MV-4-11 (cell line): ENCODE measurements at regions not wholly inside any gene's neighbourhood (a gene's known extent, or its start where the extent isn't known, plus 50 kb on each side); places are given as distances from the start of the nearest gene placed in this dataset.

Experiments
- DNase-seq: peaks from one replicate; lab custom pipeline; 2025; lab: John Stamatoyannopoulos, UW

DNA sequence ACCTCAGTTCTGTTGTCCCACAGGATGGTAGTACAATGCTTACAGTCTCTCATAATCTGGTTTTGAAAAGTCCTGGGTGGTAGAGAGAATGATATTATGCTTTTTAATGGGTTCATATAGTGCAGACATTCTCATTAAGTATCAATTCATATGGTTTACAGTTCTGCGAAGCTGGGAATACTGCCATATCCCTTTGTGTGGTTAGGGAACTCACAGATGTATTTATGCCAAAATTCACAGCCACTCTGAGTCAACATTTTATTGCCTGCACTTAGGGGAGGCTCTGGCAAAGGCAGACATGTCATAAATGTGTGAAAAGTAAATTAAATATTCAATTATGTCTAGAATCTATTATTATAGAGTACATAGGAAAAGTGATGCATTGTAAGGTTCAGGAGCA lies 808.2 kb downstream of the SUCLG1 start:
- DNase-seq, result no peak

DNA sequence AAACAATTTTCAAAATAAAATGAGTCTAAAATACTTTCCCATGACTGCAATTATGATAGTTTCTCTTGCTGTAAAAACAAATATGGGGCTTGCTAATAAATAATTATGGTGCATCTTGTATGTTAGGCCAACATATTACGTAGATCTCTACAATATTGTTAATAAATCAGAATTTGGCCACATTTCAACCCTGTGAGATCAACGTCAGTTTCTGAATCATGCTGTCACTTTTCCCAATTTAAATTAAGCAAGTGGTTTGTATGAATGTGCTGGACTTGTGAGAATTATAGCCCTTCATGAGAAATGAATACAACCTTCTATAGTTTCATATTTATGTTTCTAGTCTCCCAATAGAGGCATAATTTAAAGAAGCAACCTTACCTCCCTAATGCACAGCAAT lies 808.9 kb downstream of the SUCLG1 start:
- DNase-seq, result no peak

DNA sequence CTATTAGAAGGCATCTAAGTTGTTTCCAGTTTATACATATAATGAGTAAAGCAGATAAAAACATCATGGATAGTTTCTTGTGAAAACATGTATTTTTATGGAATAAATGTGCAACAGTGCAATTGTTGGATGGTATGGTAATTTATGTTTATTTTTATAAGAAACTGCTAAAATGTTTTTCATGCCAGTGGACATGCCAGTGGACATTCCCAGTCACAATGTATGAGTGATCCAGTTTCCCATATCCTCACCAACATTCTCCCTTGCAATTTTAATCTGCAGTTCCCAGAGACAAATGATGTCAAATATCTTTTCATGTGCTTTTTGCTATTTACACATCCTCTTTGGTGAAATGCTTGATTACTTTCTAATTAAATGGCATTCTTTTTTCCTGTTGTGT lies 818.6 kb downstream of the SUCLG1 start:
- no peak for DNase-seq

- DNase-seq, result no peak
Measured at GRCh38 chr2:83633423-83633822, 825.7 kb downstream of the SUCLG1 start.

DNA sequence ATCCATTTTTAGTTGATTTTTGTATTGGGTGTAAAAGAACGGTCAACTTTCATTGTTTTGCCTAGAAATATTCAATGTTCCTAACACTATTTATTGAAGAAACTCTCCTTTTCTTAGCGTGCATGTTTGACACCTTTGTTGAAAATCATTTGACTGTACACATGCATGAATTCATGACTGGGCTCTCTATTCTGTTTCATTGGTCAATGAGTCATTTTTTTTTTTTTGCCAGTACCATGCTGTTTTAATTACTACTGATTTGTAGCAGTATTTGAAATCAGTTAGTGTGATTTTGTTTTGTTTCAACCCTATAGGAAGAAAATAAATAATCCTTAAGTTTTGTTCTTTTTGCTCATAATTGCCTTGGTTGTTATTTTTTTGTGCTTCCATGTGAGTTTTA lies 828.7 kb downstream of the SUCLG1 start:
- DNase-seq, result no peak

DNA sequence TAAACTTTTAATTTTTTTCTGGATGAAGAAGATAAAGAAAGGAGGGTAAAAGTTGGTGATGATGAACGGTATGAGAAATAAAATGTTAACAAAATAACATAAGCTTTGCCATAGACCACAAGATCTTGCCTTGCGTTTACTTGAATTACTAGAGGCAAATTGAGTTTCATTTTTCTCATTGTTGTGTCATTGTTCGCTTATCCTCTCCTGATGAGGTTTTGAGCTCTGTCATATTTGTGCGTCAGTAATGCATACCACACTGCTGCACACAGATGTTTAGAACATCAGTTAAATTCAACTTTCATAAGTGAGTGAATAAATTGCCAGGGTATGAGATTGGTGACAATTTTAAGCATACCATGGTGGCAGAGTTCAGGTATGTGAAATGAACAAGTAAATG lies 843.6 kb downstream of the SUCLG1 start:
- no peak for DNase-seq

DNA sequence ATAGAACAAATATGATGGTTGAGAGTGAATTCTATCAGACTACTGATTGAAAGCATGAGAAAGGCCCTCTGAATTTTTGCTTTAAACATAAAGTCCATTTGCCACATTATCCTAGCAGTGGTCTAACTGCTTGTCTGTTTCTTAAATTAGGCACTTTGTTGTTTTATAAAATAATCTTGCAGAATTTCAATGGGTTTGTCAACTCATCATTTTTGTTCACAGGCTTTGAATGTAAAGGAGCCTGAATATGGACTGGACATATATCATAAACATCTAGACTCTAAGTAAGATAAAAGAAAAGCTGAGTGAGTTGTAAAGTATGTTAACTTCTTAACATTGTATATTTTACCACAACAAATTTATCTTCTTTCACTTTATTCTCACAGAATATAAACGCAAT lies 845.9 kb downstream of the SUCLG1 start:
- DNase-seq, result no peak

GRCh38 chr2:83602753-83603152 lies 856.3 kb downstream of the SUCLG1 start:
- no peak for DNase-seq

GRCh38 chr2:83596592-83597282 lies 862.3 kb downstream of the SUCLG1 start:
- DNase-seq, result no peak

- no peak for DNase-seq
Measured at GRCh38 chr2:83595926-83596325, 863.2 kb downstream of the SUCLG1 start.

DNA sequence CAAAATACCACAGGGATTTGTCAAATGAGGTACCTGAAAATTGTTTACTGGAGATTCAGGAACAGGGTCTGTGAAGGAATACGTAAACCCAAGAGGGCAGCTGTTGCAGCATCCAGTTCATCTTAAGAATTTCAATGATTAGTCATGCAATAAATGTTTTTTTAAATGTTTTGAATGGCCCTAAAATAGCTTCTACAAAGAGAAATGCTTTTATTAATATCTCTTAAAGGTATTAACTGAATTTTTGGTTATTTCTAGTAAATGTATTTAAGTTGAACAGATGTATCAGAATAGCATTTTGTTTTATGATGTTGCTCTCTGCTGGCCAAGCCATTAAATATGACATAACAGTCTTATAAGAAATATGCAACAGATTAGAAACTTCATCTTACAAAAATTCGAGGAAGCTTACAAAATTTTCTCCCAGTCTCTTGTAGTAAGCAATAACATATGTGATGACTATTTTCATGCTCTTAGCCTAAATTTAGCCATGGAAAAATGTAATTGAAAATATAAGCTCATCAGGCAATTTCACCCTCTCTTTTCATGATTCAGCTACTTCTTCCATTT lies 863.9 kb downstream of the SUCLG1 start:
- DNase-seq, result no peak

GRCh38 chr2:83594241-83595120 lies 864.6 kb downstream of the SUCLG1 start:
- no peak for DNase-seq

DNA sequence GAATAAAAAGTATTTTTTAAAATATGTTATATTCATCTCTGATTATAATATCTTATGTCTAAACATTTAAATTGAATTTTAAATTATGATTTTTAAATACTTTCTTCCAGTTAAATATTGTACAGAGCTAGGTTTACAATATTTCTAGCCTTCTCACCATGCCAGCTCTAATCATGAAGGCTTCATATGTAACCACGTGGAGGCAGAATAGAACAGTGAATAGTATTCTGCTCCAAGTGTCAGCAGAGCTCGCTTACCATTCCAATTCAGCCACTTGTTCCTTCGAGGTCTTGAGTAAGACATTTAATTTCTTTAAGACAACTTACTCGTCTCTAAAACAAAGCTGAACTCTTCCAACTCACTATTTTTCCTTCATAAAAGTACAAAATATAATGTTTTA lies 871.8 kb downstream of the SUCLG1 start:
- DNase-seq, result no peak

- DNase-seq, result no peak
Measured at GRCh38 chr2:83585250-83585649, 873.8 kb downstream of the SUCLG1 start.

GRCh38 chr2:83584672-83585071 lies 874.4 kb downstream of the SUCLG1 start:
- DNase-seq, result no peak

DNA sequence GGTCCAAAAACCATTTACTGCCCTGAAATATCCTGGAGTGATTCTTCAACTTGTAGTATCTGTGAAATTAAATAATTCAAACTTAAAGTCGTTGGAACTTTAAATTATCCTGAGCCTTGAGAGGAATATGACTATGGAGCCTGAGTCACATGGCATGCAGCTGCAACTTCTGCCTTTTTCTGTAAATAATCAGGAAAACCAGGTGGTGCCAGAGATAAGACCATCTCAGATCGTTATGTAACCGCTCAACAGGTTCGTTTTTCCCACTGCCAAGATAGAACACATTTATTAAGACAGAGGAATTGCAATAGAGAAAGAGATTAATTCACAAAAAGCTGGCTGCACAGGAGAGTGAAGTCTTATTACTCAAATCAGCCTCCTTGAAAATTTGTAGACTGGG lies 876.5 kb downstream of the SUCLG1 start:
- DNase-seq, result no peak

- no peak for DNase-seq
Measured at GRCh38 chr2:83579507-83579906, 879.6 kb downstream of the SUCLG1 start.

DNA sequence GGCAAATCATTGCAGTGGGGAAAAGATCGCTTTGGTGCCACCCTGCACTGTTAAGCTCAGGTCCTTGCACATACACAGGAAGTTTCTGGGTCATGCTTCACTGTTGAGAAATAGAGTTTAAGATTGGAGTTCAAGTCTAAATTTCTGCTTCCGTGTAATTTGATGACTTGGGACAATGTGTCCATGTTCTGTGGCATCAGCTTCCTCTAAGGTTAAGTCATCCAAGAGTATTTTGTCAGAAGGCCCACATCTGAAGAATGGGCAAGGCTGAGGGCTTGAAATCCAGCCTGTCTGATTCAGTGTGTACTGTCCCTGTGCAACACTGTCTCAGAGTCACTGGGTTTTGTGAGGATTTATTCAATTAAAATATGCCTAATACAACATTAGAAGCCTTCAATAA lies 880.7 kb downstream of the SUCLG1 start:
- DNase-seq, result no peak

DNA sequence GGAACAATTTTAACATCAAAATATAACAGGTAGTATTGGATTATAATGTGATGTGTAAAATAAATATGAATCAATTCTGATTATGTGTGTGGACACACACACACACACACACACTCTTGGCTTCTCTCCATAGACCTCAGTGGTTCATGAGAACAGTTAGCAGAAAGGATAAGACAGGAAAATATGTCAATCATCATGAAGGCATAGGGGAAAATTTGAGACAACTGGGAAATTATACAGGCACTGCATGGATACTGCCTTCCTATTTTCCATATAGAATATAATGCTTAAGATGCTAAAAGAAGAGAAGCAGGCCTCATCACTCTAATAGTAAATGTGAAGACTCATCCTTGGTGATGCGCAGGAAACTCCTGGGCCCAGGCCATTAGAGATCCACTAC lies 884.5 kb downstream of the SUCLG1 start:
- no peak for DNase-seq

DNA sequence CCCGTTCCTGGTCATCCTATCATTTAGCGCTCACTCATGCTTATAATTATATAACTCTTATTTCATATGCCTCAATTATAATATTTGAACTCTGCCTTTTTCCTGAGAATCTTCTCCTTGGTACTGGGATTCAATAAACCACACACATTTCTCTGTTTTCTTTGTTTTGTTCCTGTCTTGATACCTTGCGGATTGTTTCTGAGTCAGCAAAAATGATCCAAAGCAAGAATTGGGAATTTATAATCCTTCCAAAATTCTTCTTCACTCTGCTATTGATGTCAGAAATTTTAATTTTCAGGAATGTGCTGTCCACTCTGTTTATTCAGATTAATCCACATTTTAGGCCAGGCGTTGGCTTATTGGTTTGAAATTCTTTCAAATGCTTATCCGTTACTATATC lies 886.0 kb downstream of the SUCLG1 start:
- DNase-seq, result no peak

DNA sequence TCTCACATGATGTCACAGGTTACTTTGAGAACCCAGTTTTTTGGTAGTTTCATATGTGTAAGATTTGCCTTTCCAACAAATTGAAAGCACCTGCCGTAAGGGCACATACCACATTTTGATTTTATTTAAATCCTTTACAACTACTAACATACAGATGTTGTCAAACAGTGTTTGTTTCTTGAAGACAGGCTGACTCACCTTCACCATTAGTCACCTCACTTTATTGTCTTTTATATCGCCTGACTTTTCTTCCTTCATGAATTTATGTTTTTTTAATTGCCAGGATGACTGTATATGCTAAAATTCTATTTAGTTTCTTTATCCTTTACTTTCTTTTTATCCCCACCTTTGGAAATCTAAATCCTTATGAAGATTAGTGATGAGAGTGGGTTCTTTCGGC lies 886.7 kb downstream of the SUCLG1 start:
- DNase-seq, result no peak

DNA sequence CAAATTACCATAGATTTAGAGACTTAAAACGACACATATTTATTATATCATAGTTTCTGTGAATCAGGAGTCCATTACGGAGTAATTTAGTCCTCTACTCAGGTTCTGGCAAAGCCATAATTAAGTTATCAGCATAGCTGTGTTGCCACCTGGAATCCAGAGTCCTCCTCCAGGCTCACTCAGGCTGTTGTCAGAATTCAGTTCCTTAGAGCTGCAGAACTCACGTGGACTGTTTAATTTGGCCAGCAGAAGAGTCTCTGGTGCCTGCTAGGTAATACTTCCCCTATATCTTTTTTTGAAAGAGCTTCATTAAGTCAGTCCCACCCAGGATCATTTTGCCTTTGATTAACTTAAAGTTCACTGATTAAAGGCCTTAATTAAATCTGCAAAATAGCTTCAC lies 891.5 kb downstream of the SUCLG1 start:
- no peak for DNase-seq

GRCh38 chr2:83565626-83566025 lies 893.5 kb downstream of the SUCLG1 start:
- DNase-seq, result no peak
